ENCODE measurements at regions not wholly inside any gene's neighbourhood (a gene's known extent, or its start where the extent isn't known, plus 50 kb on each side); places are given as distances from the start of the nearest gene placed in this dataset.

GRCh38 chr3:99434190-99434589 lies 204.2 kb upstream of the COL8A1 start:
- no peak for ATAC-seq
- TF ChIP-seq ZNF70 (CRISPR knock-in tag; IDR thresholded peaks at IDR 0.05) = no peak
- no peak for TF ChIP-seq PPARA (CRISPR knock-in tag; IDR thresholded peaks at IDR 0.05; ENCODE audit: borderline replicate concordance)
- no peak for TF ChIP-seq ZC3H10 (CRISPR knock-in tag; IDR thresholded peaks at IDR 0.05)
- no peak for TF ChIP-seq BACH2 (CRISPR knock-in tag; IDR thresholded peaks at IDR 0.05; ENCODE audit: borderline replicate concordance)
- no peak for TF ChIP-seq TSHZ2 (CRISPR knock-in tag; IDR thresholded peaks at IDR 0.05)
- TF ChIP-seq CREB5 (CRISPR knock-in tag; IDR thresholded peaks at IDR 0.05; ENCODE audit: low read depth) = no peak
- no peak for TF ChIP-seq CSRNP3 (CRISPR knock-in tag; IDR thresholded peaks at IDR 0.05)
- TF ChIP-seq POU6F1 (CRISPR knock-in tag; IDR thresholded peaks at IDR 0.05; ENCODE audit: borderline replicate concordance, low read depth) = no peak

GRCh38 chr3:99430348-99431134 lies 207.9 kb upstream of the COL8A1 start:
- TF ChIP-seq ZNF70 (CRISPR knock-in tag; IDR thresholded peaks at IDR 0.05) (no peak), ISL1 (CRISPR knock-in tag; IDR thresholded peaks at IDR 0.05) (no peak), CSDC2 (CRISPR knock-in tag; IDR thresholded peaks at IDR 0.05) (no peak), BACH2 (CRISPR knock-in tag; IDR thresholded peaks at IDR 0.05; ENCODE audit: borderline replicate concordance) (no peak), CSRNP3 (CRISPR knock-in tag; IDR thresholded peaks at IDR 0.05) (no peak)
- ATAC-seq = no peak

- ATAC-seq = no peak
- TF ChIP-seq ZFP30 (CRISPR knock-in tag; IDR thresholded peaks at IDR 0.05) = no peak
- TF ChIP-seq TCF4 (CRISPR knock-in tag; IDR thresholded peaks at IDR 0.05; ENCODE audit: borderline replicate concordance) = no peak
- TF ChIP-seq PATZ1 (CRISPR knock-in tag; IDR thresholded peaks at IDR 0.05; ENCODE audit: borderline replicate concordance) = no peak
- TF ChIP-seq GLIS3 (CRISPR knock-in tag; IDR thresholded peaks at IDR 0.05) = no peak
- no peak for TF ChIP-seq ESRRG (CRISPR knock-in tag; IDR thresholded peaks at IDR 0.05)
- TF ChIP-seq ZNF70 (CRISPR knock-in tag; IDR thresholded peaks at IDR 0.05) = no peak
- TF ChIP-seq CSRNP3 (CRISPR knock-in tag; IDR thresholded peaks at IDR 0.05) = no peak
- no peak for TF ChIP-seq RARB (CRISPR knock-in tag; IDR thresholded peaks at IDR 0.05)
- no peak for TF ChIP-seq PPARA (CRISPR knock-in tag; IDR thresholded peaks at IDR 0.05; ENCODE audit: borderline replicate concordance)
- TF ChIP-seq TOX (CRISPR knock-in tag; IDR thresholded peaks at IDR 0.05; ENCODE audit: borderline replicate concordance) = no peak
- no peak for TF ChIP-seq ZFP3 (CRISPR knock-in tag; IDR thresholded peaks at IDR 0.05)
Measured at GRCh38 chr3:99429502-99429901, 208.9 kb upstream of the COL8A1 start.

All from SK-N-SH treated with all-trans-retinoic acid at 6 μM for 48 hours (cell line).